HUES6 (cell line): ENCODE measurements at regions not wholly inside any gene's neighbourhood (a gene's known extent, or its start where the extent isn't known, plus 50 kb on each side); places are given as distances from the start of the nearest gene placed in this dataset.

Source experiments
- H3K27ac ChIP-seq: 2 replicates; pipeline ENCODE4 v1.7.0; 2013; ENCODE audit warnings: low read depth, mild to moderate bottlenecking, low read length, inconsistent platforms
- H3K27me3 ChIP-seq: 2 replicates; pipeline ENCODE4 v1.6.1; 2013; ENCODE audit warnings: low read length; ENCODE audit not compliant: control insufficient read depth, insufficient read depth
- H3K36me3 ChIP-seq: 2 replicates; pipeline ENCODE4 v1.6.1; 2013; ENCODE audit warnings: low read length; ENCODE audit not compliant: control insufficient read depth, insufficient read depth
- H3K4me1 ChIP-seq: 2 replicates; pipeline ENCODE4 v1.6.1; 2013; ENCODE audit warnings: low read length; ENCODE audit not compliant: control insufficient read depth, insufficient read depth
- H3K4me3 ChIP-seq: 2 replicates; pipeline ENCODE4 v1.5.1; 2013; ENCODE audit warnings: low read depth, low read length
- H3K9ac ChIP-seq: one replicate; pipeline ENCODE4 v1.6.1; 2013; ENCODE audit warnings: mild to moderate bottlenecking, low read length
- H3K9me3 ChIP-seq: 2 replicates; pipeline ENCODE4 v1.6.1; 2013; ENCODE audit warnings: low read depth, low read length; ENCODE audit not compliant: control insufficient read depth, insufficient read depth

GRCh38 chr18:66141716-66142115 lies 390.9 kb downstream of the CDH7 start:
- H3K27ac ChIP-seq = no peak overlapping the region
- no peak overlapping the region for H3K9ac ChIP-seq
- H3K4me3 ChIP-seq = no peak overlapping the region
- no peaks in the 10 kb centered on the region for H3K4me1 ChIP-seq
- no peaks in the 10 kb centered on the region for H3K27me3 ChIP-seq
- H3K36me3 ChIP-seq = no peaks in the 10 kb centered on the region
- H3K9me3 ChIP-seq = no peaks in the 10 kb centered on the region

DNA sequence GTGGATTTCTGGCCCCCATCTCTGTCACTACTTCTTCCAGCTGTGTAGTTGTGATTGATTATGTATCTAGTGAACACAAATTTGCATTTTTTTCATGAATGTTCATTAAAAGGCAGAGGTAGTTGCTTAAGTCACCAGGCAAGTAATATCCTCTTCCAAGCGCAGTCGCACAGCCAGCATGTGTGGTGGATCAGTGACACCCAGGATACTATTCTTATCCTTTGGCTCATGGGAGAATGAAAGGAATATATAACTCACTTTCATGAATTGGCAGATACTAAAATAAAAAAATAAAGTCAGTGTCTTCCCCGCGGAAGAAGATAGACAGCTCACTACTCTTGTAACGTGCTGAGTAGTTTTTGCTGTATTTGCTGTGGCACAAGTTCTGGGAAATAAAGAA lies 387.8 kb downstream of the CDH7 start:
- Histone ChIP-seq H3K9ac (no peak overlapping the region), H3K4me1 (peaks cover 12% of the 10 kb centered on the region), H3K27ac (no peak overlapping the region), H3K4me3 (no peak overlapping the region), H3K36me3 (no peaks in the 10 kb centered on the region), H3K9me3 (no peaks in the 10 kb centered on the region), H3K27me3 (no peaks in the 10 kb centered on the region)

DNA sequence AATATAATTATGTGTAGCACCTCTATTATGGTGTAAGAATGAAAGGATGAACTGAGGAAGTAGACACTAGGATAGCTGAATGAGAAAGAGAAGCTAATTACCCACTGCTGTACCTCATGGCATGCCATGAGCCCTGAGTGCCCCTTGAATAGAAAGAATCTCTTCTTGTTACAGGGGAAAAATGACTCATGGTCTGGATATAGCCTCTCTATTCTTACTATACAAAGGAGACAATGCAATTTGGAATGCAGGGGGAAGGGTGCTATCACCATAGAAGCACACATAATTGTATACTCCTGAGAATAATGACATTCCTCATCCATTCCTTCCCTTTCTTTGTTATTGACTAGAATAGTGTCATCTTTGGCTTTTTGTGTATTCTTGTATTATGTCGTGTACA lies 385.2 kb downstream of the CDH7 start:
- Histone ChIP-seq H3K27me3 (no peaks in the 10 kb centered on the region), H3K9ac (no peak overlapping the region), H3K4me3 (no peak overlapping the region), H3K4me1 (peaks cover 12% of the 10 kb centered on the region), H3K27ac (peak overlapping the region; percentile 73), H3K36me3 (no peaks in the 10 kb centered on the region), H3K9me3 (no peaks in the 10 kb centered on the region)

GRCh38 chr18:66129248-66129647 lies 378.4 kb downstream of the CDH7 start:
- no peaks in the 10 kb centered on the region for H3K9me3 ChIP-seq
- no peaks in the 10 kb centered on the region for H3K27me3 ChIP-seq
- H3K9ac ChIP-seq = no peak overlapping the region
- H3K27ac ChIP-seq = no peak overlapping the region
- H3K4me1 ChIP-seq = no peaks in the 10 kb centered on the region
- H3K4me3 ChIP-seq = no peak overlapping the region
- H3K36me3 ChIP-seq = no peaks in the 10 kb centered on the region

GRCh38 chr18:66126266-66126665 lies 375.5 kb downstream of the CDH7 start:
- no peaks in the 10 kb centered on the region for H3K9me3 ChIP-seq
- H3K36me3 ChIP-seq = no peaks in the 10 kb centered on the region
- H3K9ac ChIP-seq = no peak overlapping the region
- no peak overlapping the region for H3K27ac ChIP-seq
- no peaks in the 10 kb centered on the region for H3K27me3 ChIP-seq
- no peaks in the 10 kb centered on the region for H3K4me1 ChIP-seq
- no peak overlapping the region for H3K4me3 ChIP-seq

- H3K27me3 ChIP-seq = no peaks in the 10 kb centered on the region
- H3K36me3 ChIP-seq = no peaks in the 10 kb centered on the region
- H3K27ac ChIP-seq = no peak overlapping the region
- H3K4me3 ChIP-seq = no peak overlapping the region
- H3K9ac ChIP-seq = no peak overlapping the region
- no peaks in the 10 kb centered on the region for H3K9me3 ChIP-seq
- no peaks in the 10 kb centered on the region for H3K4me1 ChIP-seq
Measured at GRCh38 chr18:66124394-66124793, 373.6 kb downstream of the CDH7 start.

DNA sequence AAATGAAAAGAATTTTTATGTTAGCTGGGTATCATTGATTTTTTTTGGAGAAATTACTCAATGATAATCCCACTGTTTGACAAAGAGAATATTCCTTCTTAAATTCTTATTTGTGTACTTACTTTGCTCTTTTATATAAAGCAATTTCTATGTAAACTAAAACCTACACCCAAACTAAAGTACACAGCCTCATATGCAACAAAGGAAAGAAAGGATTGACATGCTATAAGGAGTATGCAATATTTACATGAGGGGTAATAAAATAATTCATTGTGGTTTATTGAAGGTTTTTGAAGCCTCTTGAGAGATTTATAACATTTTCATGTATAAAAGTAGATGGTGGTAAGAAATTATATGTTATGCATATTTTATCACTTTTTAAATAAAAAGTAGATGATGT lies 368.5 kb downstream of the CDH7 start:
- Histone ChIP-seq H3K27me3 (no peaks in the 10 kb centered on the region), H3K4me1 (no peaks in the 10 kb centered on the region), H3K27ac (no peak overlapping the region), H3K9me3 (no peaks in the 10 kb centered on the region), H3K36me3 (no peaks in the 10 kb centered on the region), H3K4me3 (no peak overlapping the region), H3K9ac (no peak overlapping the region)

- no peak overlapping the region for H3K4me3 ChIP-seq
- H3K27ac ChIP-seq = no peak overlapping the region
- H3K27me3 ChIP-seq = no peaks in the 10 kb centered on the region
- H3K36me3 ChIP-seq = no peaks in the 10 kb centered on the region
- H3K4me1 ChIP-seq = no peaks in the 10 kb centered on the region
- no peaks in the 10 kb centered on the region for H3K9me3 ChIP-seq
- no peak overlapping the region for H3K9ac ChIP-seq
Measured at GRCh38 chr18:66111018-66111417, 360.2 kb downstream of the CDH7 start.

- Histone ChIP-seq H3K4me3 (no peak overlapping the region), H3K27ac (no peak overlapping the region), H3K9ac (no peak overlapping the region), H3K9me3 (no peaks in the 10 kb centered on the region), H3K27me3 (no peaks in the 10 kb centered on the region), H3K36me3 (no peaks in the 10 kb centered on the region), H3K4me1 (no peaks in the 10 kb centered on the region; the same call in 1 of the 2 replicates)
Measured at GRCh38 chr18:66110607-66111006, 359.8 kb downstream of the CDH7 start.

DNA sequence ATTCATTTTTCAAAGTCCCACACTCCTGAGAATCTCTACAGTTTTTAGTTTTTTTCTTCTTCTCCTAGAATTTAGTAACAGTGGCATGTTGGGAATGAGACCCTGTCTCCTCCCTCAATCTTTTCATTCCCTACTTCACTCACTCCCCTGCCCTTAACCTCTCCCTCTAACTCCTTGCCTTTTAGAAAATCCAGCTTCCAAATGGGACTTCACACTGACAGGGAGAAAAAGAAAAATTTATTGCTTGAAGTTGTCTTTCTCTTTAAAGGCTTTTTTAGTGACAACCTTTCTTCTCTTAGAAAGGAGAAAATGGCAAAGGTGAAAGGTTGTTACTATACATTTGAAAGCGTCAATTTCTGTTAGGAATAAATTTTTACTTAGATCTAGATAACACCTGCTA lies 359.2 kb downstream of the CDH7 start:
- H3K36me3 ChIP-seq = no peaks in the 10 kb centered on the region

GRCh38 chr18:66107546-66107945 lies 356.7 kb downstream of the CDH7 start:
- Histone ChIP-seq H3K4me1 (peaks cover 6% of the 10 kb centered on the region; the same call in 1 of the 2 replicates), H3K36me3 (no peaks in the 10 kb centered on the region), H3K27ac (no peak overlapping the region), H3K9ac (no peak overlapping the region), H3K27me3 (no peaks in the 10 kb centered on the region), H3K4me3 (no peak overlapping the region), H3K9me3 (no peaks in the 10 kb centered on the region)

More for the DNA sequence above, 359.2 kb downstream of the CDH7 start:
- H3K27me3 ChIP-seq = no peaks in the 10 kb centered on the region
- H3K4me1 ChIP-seq = peaks cover 4% of the 10 kb centered on the region; the same call in 1 of the 2 replicates
- no peak overlapping the region for H3K27ac ChIP-seq
- no peak overlapping the region for H3K9ac ChIP-seq
- H3K4me3 ChIP-seq = no peak overlapping the region
- H3K9me3 ChIP-seq = no peaks in the 10 kb centered on the region

- no peaks in the 10 kb centered on the region for H3K27me3 ChIP-seq
- H3K36me3 ChIP-seq = no peaks in the 10 kb centered on the region
- no peak overlapping the region for H3K4me3 ChIP-seq
- H3K9me3 ChIP-seq = no peaks in the 10 kb centered on the region
- peak overlapping the region; percentile 67; the same call in 1 of the 2 replicates for H3K27ac ChIP-seq
- peaks cover 6% of the 10 kb centered on the region; the same call in 1 of the 2 replicates for H3K4me1 ChIP-seq
- H3K9ac ChIP-seq = no peak overlapping the region
Measured at GRCh38 chr18:66105016-66105415, 354.2 kb downstream of the CDH7 start.
